ENCODE measurements at regions not wholly inside any gene's neighbourhood (a gene's known extent, or its start where the extent isn't known, plus 50 kb on each side); places are given as distances from the start of the nearest gene placed in this dataset.

DNA sequence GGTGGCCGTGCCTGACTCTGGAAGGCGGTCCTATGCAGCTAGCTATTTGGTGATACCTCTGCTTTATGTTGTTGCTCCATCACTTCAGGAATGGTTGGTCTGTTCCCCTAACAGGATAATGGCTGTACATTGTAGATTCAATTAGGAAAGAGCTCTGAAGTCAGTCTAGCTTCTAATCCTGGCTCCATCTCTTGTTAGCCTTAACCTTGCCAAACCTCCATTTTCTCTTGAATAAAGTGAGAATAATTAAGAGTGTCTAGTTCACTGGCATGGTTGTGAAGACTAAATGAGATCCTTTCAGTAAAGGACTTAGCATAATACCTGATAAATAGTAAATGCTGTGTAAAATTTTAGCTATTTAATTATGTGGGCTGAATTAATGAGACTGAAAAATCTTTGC is 262.5 kb upstream of the ARHGAP20 start:
- DNase-seq = no peak

DNA sequence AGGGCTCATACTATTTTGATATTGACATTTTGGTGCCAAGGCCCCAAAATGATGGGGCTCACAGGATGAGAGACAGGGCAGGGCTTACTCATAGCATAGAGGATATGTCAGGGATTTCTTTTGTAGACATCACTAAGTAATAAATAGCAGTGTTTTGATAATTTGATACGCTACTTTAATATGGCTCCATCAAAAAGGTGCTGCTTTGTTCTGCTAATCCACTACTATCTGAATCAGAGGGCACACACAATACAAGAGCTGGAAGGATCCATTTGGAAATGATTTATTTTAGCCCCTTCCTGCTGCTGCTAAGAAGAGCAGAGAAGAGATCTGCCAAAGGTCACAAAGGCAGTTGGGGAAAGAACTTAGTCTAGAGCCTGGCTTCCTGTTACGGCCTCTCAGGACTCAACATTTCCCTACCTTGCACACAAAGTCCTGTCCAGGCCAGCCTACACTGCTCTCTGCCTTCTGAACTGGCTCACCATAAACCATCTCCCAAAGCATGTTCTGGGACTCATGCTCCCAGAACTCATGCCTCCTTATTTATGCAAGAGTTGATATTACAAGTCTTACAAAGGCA is 261.3 kb upstream of the ARHGAP20 start:
- DNase-seq = no peak

DNA sequence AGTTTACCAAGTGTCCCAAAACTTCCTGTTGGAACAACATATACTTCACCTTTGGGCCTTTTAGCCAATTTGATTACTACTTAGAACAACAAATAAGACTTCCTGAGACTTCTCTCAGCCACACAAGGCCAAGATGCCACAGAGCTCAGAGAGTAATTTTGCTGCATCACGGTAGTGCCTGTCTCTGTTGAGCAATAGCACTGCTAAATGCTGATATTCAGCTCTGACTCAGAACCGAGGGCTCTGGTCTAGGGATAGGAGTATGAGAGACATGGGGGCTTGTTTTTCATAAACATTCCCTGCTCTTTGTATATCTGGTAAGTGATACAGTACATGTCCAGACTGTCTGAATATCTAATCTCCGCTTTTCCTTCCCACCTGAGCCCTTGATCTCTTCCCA is 260.4 kb upstream of the ARHGAP20 start:
- no peak for DNase-seq

DNA sequence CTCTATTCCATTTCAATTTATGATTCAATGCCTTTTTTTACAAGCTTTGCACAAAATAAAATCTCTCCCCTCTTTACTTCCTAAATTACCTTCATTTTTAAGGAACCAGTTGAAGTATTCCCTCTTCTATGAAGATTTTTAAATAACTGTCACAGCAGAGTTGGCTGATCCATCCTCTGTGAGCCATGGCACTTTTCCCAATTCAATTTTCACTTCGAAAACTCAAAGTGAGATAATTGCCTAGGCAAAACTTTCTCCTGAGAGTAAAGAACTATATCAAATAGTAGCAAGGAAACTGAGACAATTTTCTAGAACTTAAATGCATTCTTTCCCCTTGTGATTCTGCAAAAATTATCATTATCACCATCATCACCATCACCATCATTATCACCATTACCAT is 259.9 kb upstream of the ARHGAP20 start:
- DNase-seq = no peak

DNA sequence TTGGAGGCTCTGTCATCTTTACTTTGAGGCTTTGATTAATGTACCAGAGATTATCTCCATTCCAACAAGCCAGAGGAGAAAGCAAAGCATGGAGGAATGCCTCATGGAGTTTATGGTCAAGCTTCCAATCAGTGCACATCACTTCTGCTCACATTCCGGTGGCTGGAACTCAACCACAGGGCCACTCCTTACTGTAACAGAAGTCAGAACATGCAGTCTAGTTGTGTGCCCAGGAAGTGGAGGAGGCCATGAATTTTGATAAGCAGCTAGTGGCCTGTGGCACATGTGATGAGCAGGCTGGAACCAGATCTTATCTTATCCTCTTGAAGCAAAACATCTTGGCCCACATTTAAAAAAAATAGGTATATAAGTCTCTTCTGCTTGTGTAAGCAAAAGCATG is 258.9 kb upstream of the ARHGAP20 start:
- DNase-seq = no peak

DNA sequence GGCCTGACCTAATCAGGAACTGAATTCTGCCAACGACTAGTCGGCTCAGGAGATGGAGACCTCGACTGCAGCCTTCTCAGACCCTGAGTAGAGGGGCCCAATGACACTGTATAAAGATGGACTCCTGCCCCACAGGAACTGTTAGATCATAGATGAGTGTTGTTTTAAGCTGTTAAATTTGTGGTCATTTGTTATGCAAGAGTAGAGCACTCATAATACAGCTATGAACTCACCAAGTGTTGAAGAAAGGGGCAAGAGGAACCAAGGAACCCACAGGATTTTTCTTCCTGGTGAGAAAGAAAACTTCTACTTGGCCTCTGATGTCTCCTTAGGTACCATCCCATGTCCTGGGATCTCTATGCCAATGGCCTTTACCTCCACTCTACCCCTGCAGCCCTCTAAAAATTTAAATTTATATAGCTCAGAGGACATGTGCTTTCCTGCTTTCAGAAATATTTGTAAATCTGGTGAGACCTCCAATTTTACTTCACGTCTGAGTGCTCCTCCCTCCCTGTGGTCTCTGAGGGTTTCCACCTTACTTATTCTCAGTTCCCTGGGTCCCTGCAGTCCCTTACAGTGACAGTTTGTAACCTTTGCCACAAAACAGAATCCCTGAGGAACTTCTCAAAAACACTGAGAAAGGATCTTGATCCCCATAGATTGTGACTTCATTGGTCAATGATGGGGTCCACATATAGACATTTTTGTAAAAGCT is 256.3 kb upstream of the ARHGAP20 start:
- no peak for DNase-seq

DNA sequence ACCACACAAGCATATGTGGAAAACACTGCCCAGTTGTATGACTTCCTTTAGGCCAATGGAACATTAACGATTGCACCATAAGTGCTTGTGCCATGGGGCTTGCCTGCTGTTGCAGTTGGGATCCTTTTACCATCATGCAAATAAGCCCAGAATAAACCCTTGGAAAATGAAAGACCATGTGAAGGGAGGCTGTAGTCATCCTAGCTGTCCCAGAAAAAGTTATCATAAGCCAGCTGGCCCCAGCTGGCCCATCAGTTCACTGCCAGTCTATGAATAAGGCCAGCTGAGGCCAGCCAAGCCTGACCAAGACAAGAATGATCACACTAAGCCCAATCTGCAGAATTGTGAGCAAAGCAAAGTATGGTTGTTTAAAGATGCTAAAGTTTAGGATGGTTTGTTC is 253.9 kb upstream of the ARHGAP20 start:
- DNase-seq = no peak

DNA sequence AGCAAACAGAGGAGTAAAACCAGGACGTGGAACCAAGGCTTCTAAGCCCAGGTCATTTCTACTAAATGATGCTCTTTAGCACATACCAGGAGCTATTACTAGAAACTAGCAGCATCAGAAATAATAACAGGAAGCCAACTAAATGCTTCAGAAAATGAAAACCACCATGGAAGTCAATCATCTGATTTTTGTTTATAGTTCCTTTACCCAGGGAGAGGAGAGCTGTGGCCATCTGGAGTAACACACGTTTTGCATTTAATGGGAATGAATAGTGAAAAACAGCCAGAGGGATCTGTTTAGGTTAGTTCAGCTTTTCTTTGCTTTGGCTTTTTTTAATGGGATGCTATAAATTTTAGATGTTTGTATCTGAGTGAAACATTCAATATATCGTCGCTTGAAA is 250.7 kb upstream of the ARHGAP20 start:
- no peak for DNase-seq

DNA sequence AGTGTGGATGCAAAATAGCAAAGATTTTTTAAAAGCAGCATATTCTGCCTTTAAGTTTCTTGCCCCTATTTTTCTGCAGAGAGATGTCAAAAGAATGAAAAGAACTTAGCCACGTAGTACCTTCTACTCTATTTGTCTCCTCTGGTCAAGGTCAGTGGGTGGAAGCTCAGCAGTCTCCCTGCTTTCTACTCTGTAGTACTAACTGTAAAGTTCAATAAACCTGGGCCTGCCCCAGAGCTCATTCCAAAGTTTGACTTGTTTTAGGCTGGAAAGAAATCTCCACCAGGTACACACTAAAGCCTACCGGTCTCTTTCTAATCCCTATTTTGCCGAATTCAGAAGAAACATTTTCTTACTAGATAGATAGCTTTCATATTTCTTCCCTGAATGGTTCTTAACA is 247.9 kb upstream of the ARHGAP20 start:
- DNase-seq = no peak

DNA sequence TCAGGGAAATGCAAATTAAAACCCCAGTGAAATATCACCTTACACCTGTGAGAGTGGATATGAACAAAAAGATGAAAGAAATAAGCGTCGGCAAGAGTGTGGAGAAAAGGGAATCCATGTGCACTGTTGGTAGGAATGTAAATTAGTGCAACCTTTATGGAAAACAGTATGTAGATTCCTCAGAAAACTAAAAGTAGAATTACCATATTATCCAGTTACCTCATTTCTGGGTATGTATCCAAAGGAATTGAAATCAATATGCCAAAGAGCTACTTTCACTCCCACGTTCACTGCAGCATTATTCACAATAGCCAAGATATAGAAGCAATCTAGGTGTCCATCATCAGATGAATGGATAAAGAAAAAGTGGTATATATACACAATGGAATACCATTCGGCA is 246.0 kb upstream of the ARHGAP20 start:
- DNase-seq = no peak

DNA sequence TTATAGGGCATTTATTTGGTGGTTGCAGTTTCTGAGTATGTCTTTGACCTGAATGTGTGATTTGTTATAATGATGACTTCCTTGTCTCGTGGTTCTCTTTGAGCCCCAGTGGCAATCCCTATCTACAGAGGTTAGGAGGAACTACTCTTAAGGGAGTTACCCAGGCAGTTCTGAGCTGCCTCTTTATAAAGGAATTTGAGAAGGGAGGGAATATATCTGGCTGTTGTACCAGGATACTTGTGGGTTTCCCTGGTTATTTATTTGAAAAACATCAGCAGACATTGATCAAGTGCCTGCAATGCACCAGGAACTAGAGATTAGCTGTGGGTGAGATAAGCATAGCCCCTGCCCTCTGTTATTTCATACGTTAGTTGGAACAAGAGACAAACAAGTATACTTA is 243.5 kb upstream of the ARHGAP20 start:
- no peak for DNase-seq

DNA sequence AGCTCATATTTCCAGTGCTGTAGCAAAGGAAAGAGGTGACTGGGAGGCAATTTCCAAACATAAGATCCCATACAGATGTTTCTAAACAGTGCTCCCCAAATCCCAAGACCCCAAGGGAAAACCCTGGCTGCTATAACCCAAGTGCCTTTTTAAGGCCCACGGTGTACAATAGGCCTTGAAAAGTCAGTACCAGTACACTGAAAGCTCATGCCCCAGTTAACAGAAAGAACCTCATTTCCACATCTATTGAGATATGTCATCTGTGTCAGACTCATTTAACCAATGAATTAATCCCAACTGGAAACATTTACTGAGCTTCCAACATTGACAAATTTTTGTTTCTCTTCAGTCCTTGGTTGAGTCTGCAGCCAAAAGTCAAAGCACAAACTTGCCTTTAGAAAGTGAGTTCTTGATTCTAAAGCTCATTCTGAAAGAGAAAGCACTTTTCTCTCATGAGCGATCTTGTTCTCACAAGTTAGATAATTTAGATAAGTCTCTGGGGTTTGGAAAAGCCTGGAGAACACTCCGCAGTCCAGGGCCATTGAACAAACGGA is 239.8 kb upstream of the ARHGAP20 start:
- no peak for DNase-seq

DNA sequence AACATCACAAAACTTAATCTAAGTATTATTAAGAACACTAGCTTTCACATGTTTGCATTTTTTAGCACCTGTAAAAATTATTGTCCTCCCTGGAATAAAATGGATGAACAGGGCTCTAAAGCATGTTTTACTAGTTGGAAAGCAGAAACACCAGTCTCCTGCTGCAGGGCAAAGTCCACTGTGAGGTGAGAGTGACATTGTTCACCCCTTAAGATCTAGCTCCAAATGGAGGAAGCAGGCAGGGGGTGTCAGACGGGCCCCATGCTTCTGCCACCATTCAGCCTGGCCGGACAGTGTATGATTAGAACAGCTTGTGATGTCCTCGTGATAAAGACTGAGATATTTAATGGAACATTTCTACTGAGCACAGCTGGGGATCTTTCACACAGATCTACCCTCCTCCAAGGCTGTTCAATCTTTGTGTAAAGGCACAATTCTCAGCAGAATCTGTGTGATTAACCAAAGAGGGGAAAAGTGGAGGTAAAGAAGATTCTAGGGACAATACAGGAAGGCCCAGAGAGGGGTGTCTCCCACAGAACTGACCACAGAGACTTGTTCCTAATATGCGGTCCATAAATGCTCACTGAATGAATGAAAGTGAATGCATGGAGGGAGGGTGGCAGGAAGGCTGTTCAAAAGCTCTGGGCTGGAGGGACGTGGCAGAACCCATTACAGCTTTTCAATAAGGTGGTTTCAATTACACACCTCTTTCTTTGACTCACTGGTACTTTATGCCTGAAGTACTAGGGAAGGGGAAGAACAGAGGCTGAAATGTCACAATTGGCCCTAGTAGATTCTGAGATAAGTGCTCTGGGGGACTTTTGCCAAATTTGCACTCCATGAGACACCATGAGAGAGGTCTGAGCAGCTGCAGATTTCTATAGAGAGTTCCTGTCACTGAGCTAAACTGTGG is 239.1 kb upstream of the ARHGAP20 start:
- no peak for DNase-seq

DNA sequence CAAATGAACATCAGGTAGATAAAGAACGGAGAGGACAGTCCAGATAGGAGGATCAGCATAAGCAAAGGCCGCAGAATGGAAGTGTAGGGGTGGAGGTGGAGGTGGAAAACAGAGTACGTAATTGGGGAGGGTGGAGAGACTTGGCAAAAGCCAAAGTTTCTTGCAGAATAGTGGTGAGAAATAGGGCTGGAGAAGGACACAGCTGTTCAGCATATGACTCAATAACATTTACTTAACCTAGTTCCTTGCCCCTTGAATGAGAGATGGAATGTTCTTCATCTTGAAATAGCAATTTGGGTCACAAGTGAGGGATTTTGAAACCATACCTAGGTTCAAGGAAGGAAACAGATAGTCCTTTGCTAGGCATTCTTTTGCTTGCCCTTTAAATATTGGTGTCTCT is 235.9 kb upstream of the ARHGAP20 start:
- no peak for DNase-seq

DNA sequence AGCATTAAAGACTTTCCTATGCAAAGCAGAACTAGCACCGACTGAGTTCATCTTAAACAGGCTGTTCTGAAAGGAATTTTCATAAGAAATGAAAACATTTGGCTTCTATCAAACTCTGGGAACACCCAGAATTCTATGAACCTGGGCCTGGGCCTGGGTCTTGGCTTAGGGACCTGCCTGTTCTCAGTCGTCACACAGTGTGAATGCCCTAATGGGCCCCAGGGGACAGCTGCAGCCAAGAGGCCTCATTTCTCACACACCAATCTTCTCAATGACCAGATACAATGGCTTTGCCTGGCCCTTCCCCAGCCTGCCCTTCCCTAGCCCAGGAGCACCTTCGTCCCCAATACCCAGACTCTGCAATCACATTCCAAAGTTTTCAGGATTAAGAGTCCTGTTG is 234.9 kb upstream of the ARHGAP20 start:
- DNase-seq = no peak

DNA sequence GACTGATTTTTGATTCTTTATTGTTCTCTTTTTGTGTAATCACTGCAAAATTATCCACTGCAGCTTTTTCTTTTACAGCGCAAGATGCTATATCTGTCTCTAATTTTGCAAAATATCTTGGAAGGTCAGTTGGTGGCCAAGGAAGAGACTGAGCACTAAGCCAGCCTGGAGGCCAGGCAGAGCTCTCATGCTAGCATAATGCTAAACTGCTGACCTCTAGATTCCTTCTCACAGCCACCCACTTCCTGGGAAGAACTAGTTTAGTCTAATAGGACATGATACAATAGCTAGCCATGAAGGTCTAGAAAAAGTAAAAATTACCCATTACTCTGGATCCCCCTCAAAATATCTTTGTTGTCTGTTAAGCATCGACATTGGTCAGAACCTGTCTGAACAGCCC is 227.2 kb upstream of the ARHGAP20 start:
- DNase-seq = no peak

DNA sequence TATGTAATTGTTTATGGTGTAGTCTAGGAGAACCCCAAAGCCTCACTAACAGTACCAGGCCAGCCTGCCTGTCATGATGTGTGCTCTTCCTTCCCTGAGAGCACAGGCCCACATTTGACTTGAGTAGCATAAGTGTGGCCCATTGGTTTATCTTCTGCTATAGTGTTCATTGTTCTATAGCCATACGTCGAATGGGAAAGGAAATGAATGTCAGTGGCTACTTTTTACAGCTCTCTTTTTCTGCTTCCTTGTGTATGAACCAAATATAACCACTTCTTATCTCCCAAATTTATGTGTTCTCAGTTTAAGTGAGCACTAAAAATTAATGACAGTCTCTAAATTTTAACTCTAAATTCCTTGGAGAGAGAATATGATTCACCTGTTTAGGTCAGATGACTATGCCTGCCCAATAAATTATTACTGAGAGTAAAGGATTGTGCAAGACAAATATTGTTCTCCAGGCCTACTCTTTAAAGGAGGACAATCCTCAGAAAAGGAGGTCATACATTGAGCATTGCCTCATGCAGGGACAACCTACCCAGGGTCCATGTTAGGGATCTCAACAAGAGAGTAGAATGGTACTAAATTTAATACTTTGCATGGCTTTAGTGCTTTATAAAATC is 222.9 kb upstream of the ARHGAP20 start:
- no peak for DNase-seq

DNA sequence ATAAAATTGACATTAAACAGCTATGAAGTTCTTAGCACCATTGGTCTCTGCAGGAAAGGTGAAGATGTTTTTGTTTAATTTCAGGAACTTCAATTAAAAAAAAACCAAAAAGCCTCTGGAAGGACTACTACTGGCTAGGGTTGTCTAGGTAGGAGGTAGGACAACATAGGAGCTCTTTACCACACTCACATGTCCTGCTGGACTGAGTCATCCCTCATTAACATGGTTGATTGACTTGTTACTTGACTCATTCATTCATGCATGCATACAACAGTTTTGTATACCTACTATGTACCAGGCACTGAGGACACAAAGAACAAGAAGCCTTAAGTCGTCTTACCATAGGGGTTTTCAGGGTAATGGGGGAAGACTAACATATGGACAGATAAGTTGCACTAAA is 216.9 kb upstream of the ARHGAP20 start:
- no peak for DNase-seq

DNA sequence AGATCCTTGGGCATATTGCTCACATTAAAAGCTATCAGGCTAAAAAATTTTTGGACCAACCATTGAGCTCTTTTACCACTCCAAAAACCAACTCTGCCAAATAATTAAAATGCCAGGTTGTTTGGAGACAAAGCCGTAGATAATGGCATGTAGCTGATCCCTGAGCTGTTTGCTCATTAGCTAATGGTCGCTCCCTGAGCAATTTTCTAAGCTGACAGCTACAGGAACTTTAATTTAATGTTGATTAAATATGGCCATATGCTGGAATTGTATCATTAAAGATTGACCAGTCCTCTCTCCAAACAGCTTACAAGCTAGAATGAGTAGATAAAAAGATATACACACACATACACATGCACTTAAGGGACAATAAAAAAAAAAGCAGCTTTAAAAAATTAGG is 216.2 kb upstream of the ARHGAP20 start:
- DNase-seq = no peak

DNA sequence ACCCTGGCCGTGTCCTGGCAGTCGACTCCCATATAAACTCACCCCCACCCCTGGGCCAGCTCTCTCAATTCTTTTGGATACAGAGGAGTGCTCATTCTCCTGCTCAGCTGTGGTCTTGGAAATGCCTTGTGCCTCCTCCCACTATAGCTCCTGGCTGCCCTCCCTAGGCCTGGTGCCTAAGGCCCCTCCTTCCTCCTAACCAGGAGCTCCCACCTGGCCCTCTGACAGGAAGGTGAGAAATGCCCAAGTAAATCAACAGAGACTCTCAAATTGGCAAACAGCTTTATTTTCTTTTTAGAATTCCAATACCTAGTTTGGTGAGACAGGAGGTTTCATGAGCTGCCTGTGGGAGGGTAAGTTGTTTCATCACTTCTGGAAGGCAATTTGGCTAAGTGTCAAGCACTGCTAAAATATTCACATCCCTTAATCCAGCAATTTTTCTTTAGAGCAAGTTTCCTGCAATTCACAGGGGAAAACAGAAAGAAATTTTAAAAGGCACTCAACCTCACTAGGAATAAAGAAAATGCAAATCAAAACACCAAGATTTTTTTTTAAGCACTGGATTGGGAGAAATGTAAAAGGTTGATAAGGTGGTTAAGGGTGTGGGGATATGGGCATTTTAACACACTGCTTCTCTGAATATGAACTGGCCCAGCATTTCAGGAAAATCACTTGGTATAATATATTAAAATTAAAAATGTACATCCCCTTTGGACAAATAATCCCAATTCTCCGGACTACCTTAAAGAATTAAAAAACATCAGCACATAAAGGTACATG is 209.7 kb upstream of the ARHGAP20 start:
- no peak for DNase-seq

DNA sequence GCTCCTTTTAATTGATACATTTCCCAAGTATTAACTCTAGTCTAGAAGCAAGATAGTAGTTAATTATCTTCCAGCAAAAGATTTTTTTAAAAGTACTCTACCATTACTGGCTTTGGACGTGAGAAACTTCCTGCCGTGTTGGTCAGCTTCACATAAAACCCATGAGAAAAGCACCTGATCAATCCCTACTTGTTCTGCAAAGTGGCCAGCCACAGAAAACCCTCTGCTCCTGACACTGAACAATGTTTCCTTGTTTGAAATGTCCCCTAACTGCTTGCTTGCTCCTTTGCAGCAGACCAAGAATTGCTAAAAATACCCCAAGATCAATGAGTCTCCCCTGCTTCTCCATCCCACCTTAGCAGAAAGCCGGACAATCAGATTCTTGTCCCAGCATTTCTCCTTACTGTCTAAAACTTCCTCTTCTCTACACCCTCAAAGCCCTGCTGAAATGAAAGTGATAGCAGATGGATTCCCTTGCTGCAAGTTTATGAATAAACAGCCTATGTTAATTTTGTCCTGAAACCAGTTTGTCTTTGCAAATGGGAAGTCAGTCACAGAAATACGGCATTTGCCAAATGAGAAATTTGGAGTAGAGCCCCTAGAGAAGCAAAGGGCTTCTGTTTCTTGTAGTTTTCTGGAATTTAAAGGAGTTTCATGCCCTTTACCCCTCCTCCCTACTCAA is 207.1 kb upstream of the ARHGAP20 start:
- no peak for DNase-seq

DNA sequence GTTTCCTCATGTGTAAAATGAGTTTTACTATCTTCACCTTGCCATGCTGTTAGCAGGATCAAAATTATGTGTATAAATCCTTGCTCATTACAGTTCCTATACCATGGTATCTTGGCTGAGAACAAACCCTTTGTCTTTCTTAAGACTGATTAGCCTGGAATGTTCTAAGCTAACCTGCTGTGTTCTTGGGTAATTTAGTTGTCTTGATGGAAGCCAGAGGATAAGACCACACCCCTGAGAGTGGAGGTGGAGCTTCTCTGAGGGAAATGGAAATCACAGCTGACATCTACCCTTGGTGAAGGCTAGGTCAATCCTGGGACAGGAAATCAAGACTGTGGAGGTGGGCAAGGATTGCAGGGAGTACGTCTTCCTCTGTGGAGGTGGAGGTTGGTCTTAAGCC is 206.1 kb upstream of the ARHGAP20 start:
- no peak for DNase-seq

Data from GF-D8 (cell line).